ENCODE measurements at regions not wholly inside any gene's neighbourhood (a gene's known extent, or its start where the extent isn't known, plus 50 kb on each side); places are given as distances from the start of the nearest gene placed in this dataset.

- Histone ChIP-seq H3K27ac (no peak overlapping the region), H3K27me3 (ENCODE audit: insufficient read depth in 3 of 3, low read length in 2 of 3) (no peaks in the 10 kb centered on the region), H3K4me3 (no peak overlapping the region), H3K4me1 (no peaks in the 10 kb centered on the region), H3K9me3 (no peaks in the 10 kb centered on the region), H3K36me3 (ENCODE audit: insufficient read depth in 1 of 2, low read depth in 1 of 2) (no peaks in the 10 kb centered on the region)
- 39 to 48% (median 41%) methylated on average over 1 of the region's 1 CpG for WGBS, 3 donors
- TF ChIP-seq CTCF (IDR thresholded peaks at IDR 0.05): no peak
- ATAC-seq: no peak
- intact Hi-C loops (cut with DNase I): no loop called here
- DNase-seq: no peak
Observed at GRCh38 chr21:24903994-24904635, 703.2 kb downstream of the MRPL39 start.

DNA sequence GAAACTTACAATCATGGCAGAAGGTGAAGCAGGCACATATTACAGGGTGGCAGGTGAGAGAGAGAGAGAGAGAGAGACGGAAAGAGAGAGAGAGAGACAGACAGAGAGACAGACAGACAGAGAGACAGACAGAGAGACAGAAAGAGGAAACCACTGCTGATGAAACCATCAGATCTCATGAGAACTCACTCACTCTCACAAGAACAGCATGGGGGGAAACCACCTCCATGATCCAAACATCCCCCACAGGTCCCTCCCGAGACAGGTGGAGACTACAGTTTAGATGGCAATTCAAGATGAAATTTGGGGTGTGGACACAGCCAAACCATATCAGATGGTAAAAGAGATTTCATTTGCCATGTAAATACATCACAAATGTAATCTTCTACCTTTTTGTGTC, 708.1 kb downstream of the MRPL39 start:
- H3K4me1 ChIP-seq: no peaks in the 10 kb centered on the region
- 75 to 89% (median 79%) methylated on average over 2 of the region's 2 CpGs for WGBS, 3 donors
- TF ChIP-seq CTCF (IDR thresholded peaks at IDR 0.05): no peak
- no peaks in the 10 kb centered on the region for H3K27me3 ChIP-seq (ENCODE audit: insufficient read depth in 3 of 3, low read length in 2 of 3)
- H3K27ac ChIP-seq: no peak overlapping the region
- ATAC-seq (no peak), DNase-seq (no peak)
- H3K4me3 ChIP-seq: no peak overlapping the region
- no peaks in the 10 kb centered on the region for H3K9me3 ChIP-seq
- H3K36me3 ChIP-seq (ENCODE audit: insufficient read depth in 1 of 2, low read depth in 1 of 2): no peaks in the 10 kb centered on the region
- intact Hi-C loops (cut with DNase I): no loop called here

- intact Hi-C loops (cut with DNase I): no loop called here
- DNase-seq (no peak), ATAC-seq (no peak)
- Histone ChIP-seq H3K36me3 (ENCODE audit: insufficient read depth in 1 of 2, low read depth in 1 of 2) (no peaks in the 10 kb centered on the region), H3K27me3 (ENCODE audit: insufficient read depth in 3 of 3, low read length in 2 of 3) (no peaks in the 10 kb centered on the region), H3K4me3 (no peak overlapping the region), H3K27ac (no peak overlapping the region), H3K4me1 (no peaks in the 10 kb centered on the region), H3K9me3 (no peaks in the 10 kb centered on the region)
- WGBS, 3 donors: 85 to 90% (median 90%) methylated on average over 1 of the region's 1 CpG
- TF ChIP-seq CTCF (IDR thresholded peaks at IDR 0.05): no peak
Observed at GRCh38 chr21:24897883-24898282, 709.4 kb downstream of the MRPL39 start.

DNA sequence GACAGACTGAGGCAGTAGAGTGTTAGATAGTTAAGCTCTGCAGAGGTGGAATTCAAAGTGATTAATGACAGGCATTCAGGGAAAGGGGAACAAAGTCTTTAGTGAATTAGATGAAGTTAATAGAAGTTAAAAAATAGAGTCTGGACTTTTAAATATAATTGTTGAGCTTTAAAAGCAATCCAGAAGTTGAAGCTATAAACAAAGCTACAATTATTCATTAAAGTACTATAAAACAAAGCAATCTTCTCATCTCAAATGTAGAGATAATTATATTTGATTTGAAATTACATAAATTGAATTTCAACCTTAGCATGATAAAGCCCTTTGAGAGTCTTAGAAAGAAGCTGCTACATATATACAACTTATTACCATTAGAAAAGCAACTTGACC, 710.6 kb downstream of the MRPL39 start:
- H3K4me1 ChIP-seq: no peaks in the 10 kb centered on the region
- ATAC-seq (no peak), DNase-seq (no peak)
- H3K27ac ChIP-seq: no peak overlapping the region
- H3K36me3 ChIP-seq (ENCODE audit: insufficient read depth in 1 of 2, low read depth in 1 of 2): no peaks in the 10 kb centered on the region
- H3K4me3 ChIP-seq: no peak overlapping the region
- H3K27me3 ChIP-seq (ENCODE audit: insufficient read depth in 3 of 3, low read length in 2 of 3): no peaks in the 10 kb centered on the region
- H3K9me3 ChIP-seq: no peaks in the 10 kb centered on the region
- intact Hi-C loops (cut with DNase I): no loop called here
- no peak for TF ChIP-seq CTCF (IDR thresholded peaks at IDR 0.05)

Measured in psoas muscle (tissue), 7 donors.